NK-92 (cell line): ENCODE measurements at regions not wholly inside any gene's neighbourhood (a gene's known extent, or its start where the extent isn't known, plus 50 kb on each side); places are given as distances from the start of the nearest gene placed in this dataset.

Experiments
- DNase-seq: peaks from one replicate; lab custom pipeline; 2025; ENCODE audit not compliant: unreplicated experiment; lab: John Stamatoyannopoulos, UW

DNA sequence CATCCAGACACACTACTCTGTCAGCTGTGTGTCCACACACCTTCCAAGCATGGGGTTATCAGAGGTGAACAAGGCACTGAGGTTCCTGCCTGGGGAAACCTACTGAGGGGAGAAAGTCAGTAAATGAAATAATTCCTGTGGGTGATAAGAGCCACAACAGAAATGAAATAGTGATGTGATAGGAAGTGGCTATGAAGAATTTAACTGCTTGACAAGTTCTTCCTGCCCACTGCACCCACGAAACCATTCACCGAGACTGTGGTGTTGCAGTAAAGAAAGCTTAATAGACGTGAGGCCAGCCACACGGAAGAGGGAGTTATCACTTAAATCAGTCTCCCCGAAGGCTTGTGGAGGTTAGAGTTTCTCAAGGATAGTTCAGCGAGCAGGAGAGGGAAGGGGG is 353.1 kb downstream of the UQCRFS1 start:
- DNase-seq = no peak

GRCh38 chr19:28858933-28859332 is 354.0 kb downstream of the UQCRFS1 start:
- no peak for DNase-seq

GRCh38 chr19:28857967-28858366 is 355.0 kb downstream of the UQCRFS1 start:
- DNase-seq = no peak

DNA sequence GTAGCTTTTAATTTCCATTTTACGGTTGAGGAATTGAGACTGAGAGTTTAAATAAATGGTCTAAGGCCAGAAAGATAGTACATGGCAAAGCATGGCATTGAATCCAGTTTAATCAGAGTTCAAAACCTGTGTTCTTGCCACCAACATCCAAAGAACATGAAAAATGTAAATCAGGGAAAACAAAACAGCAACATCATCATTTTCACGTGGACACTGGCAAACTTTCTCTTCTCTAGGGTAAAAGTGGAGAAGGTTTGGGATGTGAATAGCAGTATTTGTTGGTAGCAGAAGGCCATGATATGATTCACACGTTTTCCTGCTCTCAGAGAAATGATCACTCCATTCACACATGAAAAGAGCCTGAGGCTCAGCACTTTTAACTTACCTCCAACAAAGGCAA is 357.7 kb downstream of the UQCRFS1 start:
- DNase-seq = no peak

DNA sequence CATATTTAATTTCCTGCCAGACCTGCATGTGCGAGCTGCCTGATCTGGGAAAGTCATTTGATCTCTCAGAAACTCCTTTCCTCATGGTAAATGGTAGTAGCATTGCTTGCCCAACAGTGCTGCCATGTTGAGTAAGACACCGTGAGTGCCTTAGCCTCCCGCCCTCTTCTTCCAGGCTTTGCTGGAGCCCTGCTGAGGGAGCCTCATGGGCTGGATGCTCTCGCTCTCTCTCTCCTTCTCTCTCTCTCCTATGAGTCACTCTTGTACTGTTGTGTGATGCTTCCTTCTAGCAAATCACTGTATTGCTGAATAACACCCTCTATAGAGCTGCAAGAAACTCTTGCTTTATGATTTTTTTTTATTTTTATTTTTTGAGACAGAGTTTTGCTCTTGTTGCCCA is 365.5 kb downstream of the UQCRFS1 start:
- DNase-seq = no peak

GRCh38 chr19:28846094-28846812 is 366.7 kb downstream of the UQCRFS1 start:
- no peak for DNase-seq

DNA sequence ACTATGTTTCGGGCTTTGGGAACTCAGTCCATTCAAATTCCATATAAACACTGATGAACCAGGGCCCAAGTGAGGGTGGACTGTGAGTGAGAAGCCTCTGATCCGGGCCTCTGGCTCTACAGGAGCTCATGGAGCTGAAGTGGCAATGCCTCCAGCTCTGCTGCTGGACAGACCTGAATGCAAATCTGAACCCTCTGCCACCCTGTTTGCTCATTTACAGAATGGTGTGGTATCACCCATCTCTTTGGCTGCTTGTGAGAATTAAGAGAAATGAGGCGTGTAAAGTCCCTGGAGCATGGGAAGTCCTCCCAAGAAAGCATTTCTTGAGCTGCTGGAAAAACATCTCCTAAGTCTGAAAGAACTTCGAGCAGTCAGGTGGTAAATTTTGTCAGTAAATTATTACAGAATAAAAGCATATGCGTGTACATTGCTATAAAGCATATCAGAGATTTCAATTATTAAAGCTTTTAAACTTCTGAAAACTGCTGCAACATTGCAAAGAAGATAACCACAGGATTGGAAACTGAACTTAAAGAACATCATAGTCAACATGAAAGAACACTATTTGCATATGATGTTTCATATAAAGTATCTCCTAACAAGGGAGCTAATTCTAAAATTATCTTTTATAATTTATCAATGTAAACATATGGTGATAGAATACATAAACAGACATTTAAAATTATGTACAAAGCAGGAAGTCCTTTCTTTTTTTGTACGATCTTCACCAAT is 369.0 kb downstream of the UQCRFS1 start:
- no peak for DNase-seq

DNA sequence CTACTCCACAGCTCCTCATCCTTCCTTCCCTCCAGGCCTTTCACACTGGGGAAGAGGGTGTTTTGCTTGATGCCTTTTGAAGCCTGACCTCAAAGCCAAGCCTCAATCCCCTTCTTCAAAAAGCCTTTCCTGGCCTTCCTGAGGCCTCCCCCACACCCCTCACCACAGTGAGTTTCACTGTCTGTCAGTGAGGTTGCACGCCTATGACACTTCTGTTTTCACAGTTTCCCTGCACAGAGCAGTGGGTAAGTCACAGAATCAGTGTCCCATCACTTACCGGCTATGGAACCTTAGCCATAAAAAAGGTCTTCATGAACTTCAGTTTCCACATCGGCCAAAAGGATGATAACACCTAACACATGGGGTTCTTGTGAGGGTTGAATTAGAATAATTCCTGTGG is 371.4 kb downstream of the UQCRFS1 start:
- DNase-seq = no peak

DNA sequence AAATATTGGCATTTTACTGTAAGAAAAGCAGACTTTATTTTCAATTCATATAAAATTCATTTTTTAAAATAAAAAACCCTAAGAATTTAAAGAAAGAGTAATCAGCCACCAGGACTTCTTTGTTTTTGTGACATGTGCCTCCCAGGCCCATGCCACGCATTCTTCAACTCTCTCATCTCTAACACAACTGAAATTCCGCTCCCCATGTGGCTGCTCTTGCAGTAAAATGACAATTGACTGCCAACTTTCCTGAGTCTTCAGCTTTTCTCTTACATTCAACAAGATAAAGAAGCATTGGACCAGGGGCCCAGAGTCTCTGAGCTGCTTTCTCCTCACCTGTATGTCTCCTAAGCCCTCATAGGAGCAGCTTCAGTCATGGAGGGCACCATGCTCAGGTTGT is 372.1 kb downstream of the UQCRFS1 start:
- no peak for DNase-seq

- no peak for DNase-seq
These were observed 373.5 kb downstream of the UQCRFS1 start for GRCh38 chr19:28839455-28839854.

DNA sequence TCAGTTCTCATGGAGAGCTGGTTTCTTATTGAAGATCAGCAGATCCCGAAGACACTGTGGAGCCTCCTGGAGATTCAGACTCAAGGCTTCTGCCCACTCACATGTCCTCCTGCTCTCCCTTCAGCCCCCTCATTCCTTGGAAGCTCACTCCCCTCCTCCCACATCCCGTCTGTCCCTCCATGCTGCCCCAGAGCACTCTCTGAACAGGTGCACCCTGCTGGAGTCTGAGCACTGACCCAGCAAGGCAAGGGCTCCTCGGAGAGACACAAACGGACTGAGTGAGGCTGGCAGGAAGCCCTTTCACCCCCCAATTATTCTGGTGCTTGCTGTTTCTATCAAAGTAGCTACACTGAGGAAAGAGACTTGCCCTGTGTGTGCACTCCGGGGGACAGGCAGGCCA is 374.0 kb downstream of the UQCRFS1 start:
- no peak for DNase-seq

GRCh38 chr19:28836421-28836820 is 376.5 kb downstream of the UQCRFS1 start:
- no peak for DNase-seq

DNA sequence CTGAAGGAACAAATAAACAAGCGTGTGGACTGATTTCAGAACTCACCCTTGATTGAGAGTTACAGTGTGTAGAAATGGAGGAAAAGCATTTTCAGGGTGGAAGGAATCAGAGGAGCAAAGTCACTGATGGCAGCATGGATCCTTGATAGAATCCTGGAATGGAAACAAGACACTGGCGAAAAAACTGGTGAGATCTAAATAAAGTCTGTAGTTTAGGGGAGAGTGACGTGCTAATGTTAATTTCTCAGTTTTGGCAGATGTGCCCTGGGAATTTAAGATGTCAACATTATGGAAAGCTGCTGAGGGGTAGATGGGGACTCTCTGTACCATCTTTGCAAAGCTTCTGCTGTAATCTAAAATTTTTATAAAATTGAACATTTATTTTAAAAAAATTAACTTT is 378.0 kb downstream of the UQCRFS1 start:
- DNase-seq = no peak

- no peak for DNase-seq
These were observed 381.5 kb downstream of the UQCRFS1 start for GRCh38 chr19:28831462-28831861.

- DNase-seq = no peak
These were observed 383.2 kb downstream of the UQCRFS1 start for GRCh38 chr19:28829762-28830161.

DNA sequence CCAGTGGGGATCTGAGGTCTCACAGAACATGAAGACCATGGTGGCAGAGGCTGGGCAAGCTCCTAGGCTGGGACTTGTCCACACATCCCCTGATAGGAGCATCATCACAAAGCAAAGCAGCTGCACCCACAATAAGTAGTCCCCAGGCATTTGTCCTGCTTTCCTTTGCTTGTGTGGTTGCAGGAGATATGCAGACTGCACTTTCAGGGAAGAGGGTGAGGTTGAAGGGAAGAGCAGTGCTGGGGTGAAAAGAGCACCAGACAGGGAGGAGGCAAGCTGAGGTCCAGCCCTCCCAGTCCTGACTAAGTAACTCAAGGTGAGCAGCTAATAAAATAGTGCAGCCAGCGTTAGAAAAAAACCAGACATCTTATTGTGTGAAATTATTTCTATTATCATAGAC is 383.6 kb downstream of the UQCRFS1 start:
- no peak for DNase-seq

DNA sequence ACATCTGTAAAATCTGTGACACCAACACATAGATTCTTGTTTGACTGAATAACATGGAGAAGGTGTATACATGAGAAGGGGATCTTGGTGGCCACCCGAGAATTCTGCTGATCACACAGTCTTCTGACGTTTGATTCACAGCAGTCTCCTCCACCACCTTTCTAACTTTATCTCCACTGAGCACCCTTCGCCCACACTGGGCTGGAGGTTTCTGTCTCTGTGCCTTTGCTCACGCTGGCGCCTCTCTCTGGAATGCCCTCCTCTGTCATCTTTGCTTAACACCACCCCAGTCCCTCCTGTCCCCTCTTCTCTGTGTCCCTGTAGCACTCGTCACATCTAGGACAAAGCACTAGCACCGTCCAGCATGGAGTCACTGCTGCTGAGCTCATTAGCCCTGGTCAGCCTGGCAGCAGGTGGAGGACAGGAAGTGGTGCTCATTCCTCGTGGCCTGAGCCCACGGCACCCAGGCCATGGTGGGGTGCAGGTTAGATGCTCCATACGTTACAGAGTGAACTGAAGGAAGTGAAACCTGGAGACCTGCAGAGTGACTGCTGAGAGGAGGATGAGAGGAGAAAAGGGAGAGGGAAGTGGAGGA is 384.6 kb downstream of the UQCRFS1 start:
- no peak for DNase-seq

GRCh38 chr19:28827382-28827781 is 385.6 kb downstream of the UQCRFS1 start:
- no peak for DNase-seq

DNA sequence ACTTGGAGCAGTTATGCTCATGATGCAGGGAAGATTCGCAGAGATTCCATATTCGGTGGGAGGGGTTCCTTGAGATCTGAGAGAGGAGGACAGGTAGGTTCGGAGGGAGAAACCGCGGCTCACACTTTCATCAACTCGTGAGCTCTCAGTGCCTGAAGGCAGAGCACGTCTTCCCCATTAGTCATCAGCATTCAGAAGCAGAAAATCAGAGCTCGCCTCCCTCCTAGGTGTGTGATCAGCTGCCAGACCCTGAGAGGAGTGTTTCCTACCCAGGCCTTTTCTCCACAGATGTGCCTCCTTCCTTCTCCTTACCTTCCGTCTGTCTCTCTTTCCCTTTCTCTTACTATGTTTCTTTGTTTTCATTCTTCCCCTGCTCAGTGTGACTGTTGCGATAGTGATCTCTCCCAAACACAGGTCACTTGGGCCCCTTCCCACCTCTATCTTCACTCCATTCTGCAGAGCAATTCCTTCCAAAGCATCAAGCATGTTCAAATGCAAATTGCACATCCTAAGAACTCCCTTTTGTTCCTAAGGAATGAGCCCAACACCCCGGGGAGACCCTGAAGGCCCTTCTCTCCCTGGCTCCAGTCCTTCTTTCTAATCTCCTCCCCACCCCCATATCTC is 389.5 kb downstream of the UQCRFS1 start:
- no peak for DNase-seq

GRCh38 chr19:28820289-28820688 is 392.7 kb downstream of the UQCRFS1 start:
- no peak for DNase-seq

DNA sequence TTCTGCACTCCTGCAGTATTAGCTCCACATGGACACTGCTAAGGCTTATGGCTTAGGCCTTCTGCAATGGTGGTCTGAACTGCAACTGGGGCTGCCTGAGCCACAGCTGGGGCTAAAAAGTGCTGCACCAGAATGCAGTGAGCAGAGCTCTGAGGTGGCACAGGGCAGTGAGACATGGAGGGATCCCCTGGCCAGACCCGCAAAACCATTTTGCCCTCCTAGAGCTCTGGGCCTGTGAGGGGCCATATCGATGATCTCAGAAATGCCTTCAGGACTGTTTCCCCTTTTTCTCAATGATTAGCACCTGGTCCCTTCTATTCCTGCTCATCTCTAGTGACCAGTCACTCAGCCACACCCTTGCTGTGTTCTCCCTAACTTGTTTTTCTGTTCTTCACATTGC is 397.7 kb downstream of the UQCRFS1 start:
- no peak for DNase-seq

DNA sequence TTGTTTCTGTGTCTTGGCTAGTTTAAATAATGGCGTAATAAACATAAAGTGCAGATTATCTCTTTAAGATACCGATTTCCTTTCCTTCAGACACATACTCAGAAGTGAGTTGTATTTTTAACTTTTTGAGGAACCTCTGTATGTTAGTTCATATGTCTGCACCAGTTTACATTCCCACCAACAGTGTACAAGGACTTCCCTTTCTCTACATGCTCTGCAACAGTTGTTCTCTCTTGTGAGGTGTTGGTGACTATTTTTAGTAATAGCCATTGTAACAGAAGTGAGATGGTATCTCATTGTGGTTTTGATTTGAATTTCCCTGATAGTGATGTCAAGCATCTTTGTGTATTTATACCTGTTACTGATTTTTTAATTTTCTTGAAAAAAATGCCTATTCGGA is 418.6 kb downstream of the UQCRFS1 start:
- DNase-seq = no peak
